Transverse colon (tissue), 4 donors: ENCODE measurements at regions not wholly inside any gene's neighbourhood (a gene's known extent, or its start where the extent isn't known, plus 50 kb on each side); places are given as distances from the start of the nearest gene placed in this dataset.

Experiments
- CTCF ChIP-seq, 5 experiments: fragments of 200-600 bp in 3 of 5; fragments of 450-650 bp in 2 of 5; sonication (generic) in 3 of 5; IDR thresholded peaks; 1 replicate in 2 of 5; 2 replicates in 3 of 5; pipeline ENCODE4 v1.5.1; 2016 to 2017; ENCODE audit warnings: antibody characterized with exemption in 5 of 5, inconsistent platforms in 3 of 5, mild to moderate bottlenecking in 2 of 5, moderate library complexity in 1 of 5
- EP300 ChIP-seq: sonication (generic); formaldehyde crosslinking; IDR thresholded peaks from one replicate; pipeline ENCODE4 v1.6.1; 2017; ENCODE audit warnings: antibody characterized with exemption, low read depth
- POLR2A ChIP-seq: fragments of 450-650 bp; IDR thresholded peaks from one replicate; pipeline ENCODE4 v1.6.1; 2016; ENCODE audit warnings: antibody characterized with exemption, mild to moderate bottlenecking, moderate library complexity
- POLR2AphosphoS5 ChIP-seq, 3 donors: sonication (generic); formaldehyde crosslinking; IDR thresholded peaks; one replicate each; pipeline ENCODE4 v1.6.1; 2016; ENCODE audit warnings: antibody characterized with exemption in 3 of 3

- no peak for TF ChIP-seq CTCF (IDR thresholded peaks at IDR 0.05)
- TF ChIP-seq POLR2A, result no peak
- no peak for TF ChIP-seq POLR2AphosphoS5 (IDR thresholded peaks at IDR 0.05)
- TF ChIP-seq EP300, result no peak
These were observed 105.8 kb downstream of the TANC2 start for GRCh38 chr17:63071797-63072196.
